DND-41 (cell line): ENCODE measurements at regions not wholly inside any gene's neighbourhood (a gene's known extent, or its start where the extent isn't known, plus 50 kb on each side); places are given as distances from the start of the nearest gene placed in this dataset.

Experiments used
- CTCF ChIP-seq: IDR thresholded peaks from 2 replicates; pipeline ENCODE4 v1.5.1; 2012; ENCODE audit warnings: borderline replicate concordance, low read length, moderate library complexity, mild to moderate bottlenecking; ENCODE audit not compliant: poor library complexity, severe bottlenecking; ENCODE audit errors: extremely low read depth
- EZH2 ChIP-seq: IDR thresholded peaks from 3 replicates; pipeline ENCODE4 v1.6.1; 2012; ENCODE audit warnings: borderline replicate concordance, low read depth, mild to moderate bottlenecking, moderate library complexity, low read length, inconsistent platforms; ENCODE audit not compliant: severe bottlenecking

DNA sequence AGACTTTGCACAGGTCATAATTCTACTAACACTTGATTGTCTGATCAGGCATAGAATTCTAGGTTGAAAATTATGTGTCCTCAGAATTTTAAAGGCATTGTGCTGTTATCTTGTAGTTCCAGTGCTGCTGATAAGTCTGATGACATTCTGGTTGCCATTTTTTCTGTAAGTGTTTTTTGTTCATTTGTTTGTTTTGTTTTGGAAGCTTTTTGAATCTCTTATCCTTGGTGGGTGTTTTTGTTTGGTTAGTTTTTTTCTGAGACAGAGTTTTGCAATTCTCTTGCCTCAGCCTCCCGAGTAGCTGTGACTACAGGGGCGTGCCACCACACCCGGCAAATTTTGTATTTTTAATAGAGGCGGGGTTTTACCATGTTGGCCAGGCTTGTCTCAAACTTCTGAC, 178.9 kb downstream of the CCDC71L start:
- no peak for TF ChIP-seq CTCF
- TF ChIP-seq EZH2, result no peak
